Activated CD8-positive, alpha-beta memory T cell treated with anti-CD3 and anti-CD28 coated beads for 4 hours (primary cell): ENCODE measurements at regions not wholly inside any gene's neighbourhood (a gene's known extent, or its start where the extent isn't known, plus 50 kb on each side); places are given as distances from the start of the nearest gene placed in this dataset.
"Not testable (repeated sequence)": the region's sequence is repeated elsewhere in the genome, so short reads cannot be mapped to it uniquely, and the experiment has no call there.

ENCODE experiments used
- DNase-seq, 2 donors: peaks; one replicate each; pipeline ENCODE4 v3.0.0-alpha.2; 2020; ENCODE audit warnings: low read depth in 2 of 2

GRCh38 chr2:54065411-54065810, 50.0 kb upstream of the ACYP2 start:
- no peak for DNase-seq

- no peak for DNase-seq
Observed at GRCh38 chr2:54063967-54064535, 51.4 kb upstream of the ACYP2 start.

- no peak for DNase-seq
Observed at GRCh38 chr2:54062401-54062800, 53.0 kb upstream of the ACYP2 start.

GRCh38 chr2:54061272-54061671, 54.1 kb upstream of the ACYP2 start:
- no peak for DNase-seq

- DNase-seq, result no peak
Observed at GRCh38 chr2:54059986-54060385, 55.4 kb upstream of the ACYP2 start.

GRCh38 chr2:54059504-54059903, 55.9 kb upstream of the ACYP2 start:
- DNase-seq, result no peak

- DNase-seq, result no peak
Observed at GRCh38 chr2:54058449-54058848, 57.0 kb upstream of the ACYP2 start.

GRCh38 chr2:54054774-54055173, 60.6 kb upstream of the ACYP2 start:
- DNase-seq, result no peak

- DNase-seq, result no peak
Observed at GRCh38 chr2:54054271-54054670, 61.1 kb upstream of the ACYP2 start.

- DNase-seq, result no peak
Observed at GRCh38 chr2:54053830-54054229, 61.6 kb upstream of the ACYP2 start.

- DNase-seq, result no peak
Observed at GRCh38 chr2:54052825-54053718, 62.3 kb upstream of the ACYP2 start.

GRCh38 chr2:54050445-54050844, 65.0 kb upstream of the ACYP2 start:
- DNase-seq, result no peak

GRCh38 chr2:54049365-54049764, 66.0 kb upstream of the ACYP2 start:
- no peak for DNase-seq

GRCh38 chr2:54048896-54049295, 66.5 kb upstream of the ACYP2 start:
- not testable (repeated sequence) for DNase-seq

- no peak for DNase-seq
Observed at GRCh38 chr2:54048117-54048785, 67.2 kb upstream of the ACYP2 start.

- DNase-seq, result no peak
Observed at GRCh38 chr2:54047658-54048057, 67.8 kb upstream of the ACYP2 start.

GRCh38 chr2:54047091-54047490, 68.3 kb upstream of the ACYP2 start:
- DNase-seq, result no peak

GRCh38 chr2:54042897-54043620, 72.3 kb upstream of the PSME4 start:
- DNase-seq, result no peak

GRCh38 chr2:54042341-54042740, 71.5 kb upstream of the PSME4 start:
- no peak for DNase-seq

- DNase-seq, result peak; percentile 11 to 18
Observed at GRCh38 chr2:54041135-54041534, 70.3 kb upstream of the PSME4 start.

- DNase-seq, result no peak
Observed at GRCh38 chr2:54040685-54041084, 69.9 kb upstream of the PSME4 start.

- no peak for DNase-seq
Observed at GRCh38 chr2:54040250-54040649, 69.5 kb upstream of the PSME4 start.
